Loucy (cell line): ENCODE measurements at regions not wholly inside any gene's neighbourhood (a gene's known extent, or its start where the extent isn't known, plus 50 kb on each side); places are given as distances from the start of the nearest gene placed in this dataset.

ENCODE experiments used
- H2AFZ ChIP-seq: fragments of 200-600 bp; sonication (generic); 2 replicates; pipeline ENCODE4 v1.6.0; 2016; ENCODE audit warnings: antibody characterized with exemption, mild to moderate bottlenecking, low read length, moderate library complexity
- H3F3A ChIP-seq: fragments of 200-600 bp; 2 replicates; pipeline ENCODE4 v1.6.0; 2016; ENCODE audit warnings: antibody characterized with exemption, low read depth, mild to moderate bottlenecking
- H3K27me3 ChIP-seq: fragments of 200-600 bp; sonication (generic); 2 replicates; pipeline ENCODE4 v1.6.1; 2014; ENCODE audit warnings: low read length, mild to moderate bottlenecking; ENCODE audit not compliant: insufficient read depth, poor library complexity, severe bottlenecking
- H3K36me3 ChIP-seq: fragments of 200-600 bp; sonication (generic); 2 replicates; pipeline ENCODE4 v1.6.1; 2016; ENCODE audit warnings: low read length; ENCODE audit not compliant: insufficient read depth
- H3K4me1 ChIP-seq: fragments of 200-600 bp; sonication (generic); 2 replicates; pipeline ENCODE4 v1.5.1; 2014; ENCODE audit warnings: low read length, mild to moderate bottlenecking; ENCODE audit not compliant: insufficient read depth, poor library complexity, severe bottlenecking
- H3K4me2 ChIP-seq: fragments of 200-600 bp; sonication (generic); 2 replicates; pipeline ENCODE4 v1.6.0; 2014; ENCODE audit warnings: antibody characterized with exemption, low read length, low read depth, mild to moderate bottlenecking; ENCODE audit not compliant: poor library complexity, severe bottlenecking
- H3K4me3 ChIP-seq: fragments of 200-600 bp; sonication (generic); 2 replicates; pipeline ENCODE4 v1.5.1; 2014; ENCODE audit warnings: low read length, mild to moderate bottlenecking, mixed read lengths; ENCODE audit not compliant: poor library complexity, severe bottlenecking
- H3K79me2 ChIP-seq: fragments of 200-600 bp; sonication (generic); 2 replicates; pipeline ENCODE4 v1.6.1; 2014; ENCODE audit warnings: low read length; ENCODE audit not compliant: insufficient read depth
- H3K9ac ChIP-seq: fragments of 200-600 bp; sonication (generic); 2 replicates; pipeline ENCODE4 v1.6.0; 2014; ENCODE audit warnings: mild to moderate bottlenecking, low read depth, low read length, moderate library complexity; ENCODE audit not compliant: poor library complexity, severe bottlenecking
- H3K9me2 ChIP-seq: fragments of 200-600 bp; sonication (generic); replicated peaks from 2 replicates; pipeline ENCODE4 v1.6.1; 2016; ENCODE audit warnings: low read depth, low read length, mixed read lengths
- H3K9me3 ChIP-seq: fragments of 200-600 bp; sonication (generic); 2 replicates; pipeline ENCODE4 v1.6.1; 2014; ENCODE audit warnings: mild to moderate bottlenecking, antibody characterized with exemption, low read length, low read depth; ENCODE audit not compliant: insufficient read depth
- H4K20me1 ChIP-seq: fragments of 200-600 bp; sonication (generic); 2 replicates; pipeline ENCODE4 v1.6.0; 2014; ENCODE audit warnings: antibody characterized with exemption, low read length, mild to moderate bottlenecking; ENCODE audit not compliant: insufficient read depth, poor library complexity, severe bottlenecking
- EZH2phosphoT487 ChIP-seq: fragments of 200-600 bp; IDR thresholded peaks from 2 replicates; pipeline ENCODE4 v1.6.1; 2018; ENCODE audit warnings: antibody characterized with exemption, mild to moderate bottlenecking, moderate library complexity, borderline replicate concordance
- TF ChIP-seq, protein P1 (sequence below): fragments of 200-600 bp; sonication (generic); conservative IDR thresholded peaks from 2 replicates; pipeline ENCODE4 v1.5.1; 2014; ENCODE audit warnings: mild to moderate bottlenecking, antibody characterized with exemption, low read length

DNA sequence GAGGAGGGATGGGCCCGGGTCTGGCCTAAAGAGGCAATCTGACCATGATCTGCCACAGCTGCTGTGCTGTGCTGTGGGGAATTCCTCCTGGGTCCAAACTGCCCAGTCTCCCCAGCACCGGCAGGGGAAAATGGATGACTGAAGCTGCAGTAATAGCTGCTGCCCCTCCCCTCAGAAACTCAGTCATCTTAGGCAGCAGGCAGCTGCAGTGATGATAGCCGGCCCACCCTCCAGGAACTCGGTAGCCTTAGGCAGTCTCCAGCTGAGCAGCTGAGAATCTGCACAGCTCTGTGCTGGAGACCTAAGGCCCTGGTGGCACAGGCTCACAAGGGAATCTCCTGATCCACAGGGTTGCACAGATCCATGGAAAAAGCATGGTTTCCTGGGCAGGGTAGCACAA lies 113.4 kb upstream of the USP38 start:
- H2AFZ ChIP-seq: no peak overlapping the region
- no peak overlapping the region for H3K4me3 ChIP-seq
- no peak overlapping the region for H3K9ac ChIP-seq
- H3F3A ChIP-seq: no peaks in the 10 kb centered on the region
- H3K79me2 ChIP-seq: no peaks in the 10 kb centered on the region
- no peaks in the 10 kb centered on the region for H3K27me3 ChIP-seq
- H4K20me1 ChIP-seq: no peaks in the 10 kb centered on the region
- TF ChIP-seq, protein P1, sequence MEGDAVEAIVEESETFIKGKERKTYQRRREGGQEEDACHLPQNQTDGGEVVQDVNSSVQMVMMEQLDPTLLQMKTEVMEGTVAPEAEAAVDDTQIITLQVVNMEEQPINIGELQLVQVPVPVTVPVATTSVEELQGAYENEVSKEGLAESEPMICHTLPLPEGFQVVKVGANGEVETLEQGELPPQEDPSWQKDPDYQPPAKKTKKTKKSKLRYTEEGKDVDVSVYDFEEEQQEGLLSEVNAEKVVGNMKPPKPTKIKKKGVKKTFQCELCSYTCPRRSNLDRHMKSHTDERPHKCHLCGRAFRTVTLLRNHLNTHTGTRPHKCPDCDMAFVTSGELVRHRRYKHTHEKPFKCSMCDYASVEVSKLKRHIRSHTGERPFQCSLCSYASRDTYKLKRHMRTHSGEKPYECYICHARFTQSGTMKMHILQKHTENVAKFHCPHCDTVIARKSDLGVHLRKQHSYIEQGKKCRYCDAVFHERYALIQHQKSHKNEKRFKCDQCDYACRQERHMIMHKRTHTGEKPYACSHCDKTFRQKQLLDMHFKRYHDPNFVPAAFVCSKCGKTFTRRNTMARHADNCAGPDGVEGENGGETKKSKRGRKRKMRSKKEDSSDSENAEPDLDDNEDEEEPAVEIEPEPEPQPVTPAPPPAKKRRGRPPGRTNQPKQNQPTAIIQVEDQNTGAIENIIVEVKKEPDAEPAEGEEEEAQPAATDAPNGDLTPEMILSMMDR: no peak
- no peak for TF ChIP-seq EZH2phosphoT487
- H3K36me3 ChIP-seq: no peaks in the 10 kb centered on the region
- no peak overlapping the region for H3K4me2 ChIP-seq
- H3K4me1 ChIP-seq: no peaks in the 10 kb centered on the region
- no peaks in the 10 kb centered on the region for H3K9me3 ChIP-seq
- no peaks in the 10 kb centered on the region for H3K9me2 ChIP-seq

DNA sequence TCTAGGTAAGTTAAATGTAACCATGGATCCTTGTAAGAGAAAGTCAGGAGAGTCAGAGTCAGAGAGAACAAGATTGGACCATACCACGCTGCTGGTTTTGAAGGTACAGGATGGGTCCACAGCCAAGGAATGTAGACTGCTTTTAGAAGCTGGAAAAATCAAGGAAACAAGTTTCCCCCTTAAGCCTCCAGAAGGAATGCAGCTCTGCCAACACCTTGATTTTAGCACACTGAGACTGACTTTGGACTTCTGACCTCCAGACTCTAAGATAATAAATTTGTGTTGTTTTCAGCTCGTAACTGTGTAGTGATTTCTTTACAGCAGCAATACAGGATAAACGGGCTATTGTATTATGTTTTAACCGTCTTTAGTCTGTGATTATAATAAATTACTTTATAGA lies 108.0 kb upstream of the USP38 start:
- Histone ChIP-seq H3K79me2 (no peaks in the 10 kb centered on the region), H3K9me3 (no peaks in the 10 kb centered on the region), H3K4me1 (no peaks in the 10 kb centered on the region), H3K4me3 (no peak overlapping the region), H3K9me2 (no peaks in the 10 kb centered on the region), H3K27me3 (no peaks in the 10 kb centered on the region), H2AFZ (no peak overlapping the region), H3K36me3 (no peaks in the 10 kb centered on the region), H3K9ac (no peak overlapping the region), H3F3A (no peaks in the 10 kb centered on the region), H3K4me2 (no peak overlapping the region), H4K20me1 (no peaks in the 10 kb centered on the region)
- TF ChIP-seq, protein P1: no peak
- TF ChIP-seq EZH2phosphoT487: no peak

DNA sequence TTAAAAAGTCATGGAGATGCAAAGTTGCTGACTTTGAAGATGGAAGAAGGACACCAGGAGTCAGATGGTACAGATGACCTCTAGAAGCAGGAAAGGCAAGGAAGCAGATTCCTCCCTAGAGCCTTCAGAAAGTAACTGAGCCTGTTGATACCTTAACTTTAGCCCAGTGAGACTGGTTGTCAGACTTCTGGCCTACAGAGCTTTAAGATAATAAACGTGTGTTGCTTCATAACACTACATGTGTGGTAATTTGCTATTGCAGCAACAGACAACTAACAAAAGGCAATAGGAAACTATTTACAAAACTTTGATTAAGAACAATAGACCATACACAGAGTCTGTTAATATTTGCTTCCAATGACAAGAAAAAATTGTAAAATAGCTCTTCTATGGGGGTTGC lies 102.0 kb upstream of the USP38 start:
- Histone ChIP-seq H3K4me3 (no peak overlapping the region), H3K9me3 (no peaks in the 10 kb centered on the region), H3K9ac (no peak overlapping the region), H3K27me3 (no peaks in the 10 kb centered on the region), H3F3A (no peaks in the 10 kb centered on the region), H3K4me2 (no peak overlapping the region), H4K20me1 (no peaks in the 10 kb centered on the region), H3K9me2 (no peaks in the 10 kb centered on the region), H3K4me1 (no peaks in the 10 kb centered on the region), H3K36me3 (no peaks in the 10 kb centered on the region), H2AFZ (no peak overlapping the region), H3K79me2 (no peaks in the 10 kb centered on the region)
- TF ChIP-seq, protein P1: no peak
- TF ChIP-seq EZH2phosphoT487: no peak
